22Rv1 (cell line): ENCODE measurements at regions not wholly inside any gene's neighbourhood (a gene's known extent, or its start where the extent isn't known, plus 50 kb on each side); places are given as distances from the start of the nearest gene placed in this dataset.

ENCODE experiments used
- ZFX ChIP-seq: fragments of 450-650 bp; IDR thresholded peaks from 2 replicates; pipeline ENCODE4 v1.6.1; 2017; ENCODE audit warnings: antibody characterized with exemption, borderline replicate concordance
- TF ChIP-seq, protein P1 (sequence below): fragments of 450-650 bp; IDR thresholded peaks from 2 replicates; pipeline ENCODE4 v1.5.1; 2017; ENCODE audit warnings: mild to moderate bottlenecking

GRCh38 chr16:9415545-9415944 is 324.1 kb downstream of the HAPSTR1 start:
- TF ChIP-seq, protein P1, sequence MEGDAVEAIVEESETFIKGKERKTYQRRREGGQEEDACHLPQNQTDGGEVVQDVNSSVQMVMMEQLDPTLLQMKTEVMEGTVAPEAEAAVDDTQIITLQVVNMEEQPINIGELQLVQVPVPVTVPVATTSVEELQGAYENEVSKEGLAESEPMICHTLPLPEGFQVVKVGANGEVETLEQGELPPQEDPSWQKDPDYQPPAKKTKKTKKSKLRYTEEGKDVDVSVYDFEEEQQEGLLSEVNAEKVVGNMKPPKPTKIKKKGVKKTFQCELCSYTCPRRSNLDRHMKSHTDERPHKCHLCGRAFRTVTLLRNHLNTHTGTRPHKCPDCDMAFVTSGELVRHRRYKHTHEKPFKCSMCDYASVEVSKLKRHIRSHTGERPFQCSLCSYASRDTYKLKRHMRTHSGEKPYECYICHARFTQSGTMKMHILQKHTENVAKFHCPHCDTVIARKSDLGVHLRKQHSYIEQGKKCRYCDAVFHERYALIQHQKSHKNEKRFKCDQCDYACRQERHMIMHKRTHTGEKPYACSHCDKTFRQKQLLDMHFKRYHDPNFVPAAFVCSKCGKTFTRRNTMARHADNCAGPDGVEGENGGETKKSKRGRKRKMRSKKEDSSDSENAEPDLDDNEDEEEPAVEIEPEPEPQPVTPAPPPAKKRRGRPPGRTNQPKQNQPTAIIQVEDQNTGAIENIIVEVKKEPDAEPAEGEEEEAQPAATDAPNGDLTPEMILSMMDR = no peak
- no peak for TF ChIP-seq ZFX
